GM12878 (cell line): ENCODE measurements at regions not wholly inside any gene's neighbourhood (a gene's known extent, or its start where the extent isn't known, plus 50 kb on each side); places are given as distances from the start of the nearest gene placed in this dataset.

ENCODE experiments used
- ATAC-seq: fragments of 200-7000 bp; cut with Tn5 transposase; 3 replicates; pipeline ENCODE4 v1.9.1; 2020; ENCODE audit warnings: mild to moderate bottlenecking, moderate library complexity
- BruUV-seq: library from RNA; stranded (reverse); fragments of 400-500 nt; replicated peaks from 2 replicates; lab custom pipeline; 2021; lab: Mats Ljungman, UMichigan
- CTCF ChIA-PET: fragments of 300-600 bp; sonication (Branson Sonifier 250); formaldehyde crosslinking; extraction: SDS; loops from one replicate; lab custom pipeline; 2021; ENCODE audit warnings: inconsistent platforms; lab: Yijun Ruan, JAX
- POLR2A ChIA-PET: fragments of 350-600 bp; formaldehyde crosslinking; extraction: SDS; loops from one replicate; lab custom pipeline; 2021; ENCODE audit warnings: inconsistent platforms; lab: Charles Lee
- RAD21 ChIA-PET: fragments of 300-600 bp; sonication (Branson Sonifier 250); formaldehyde crosslinking; loops from one replicate; lab custom pipeline; 2023; ENCODE audit warnings: antibody characterized with exemption; ENCODE audit not compliant: unreplicated experiment; lab: Charles Lee
- SMC1A ChIA-PET: fragments of 300-600 bp; sonication (Branson Sonifier 250); formaldehyde crosslinking; loops from one replicate; lab custom pipeline; 2023; ENCODE audit not compliant: unreplicated experiment, uncharacterized antibody; lab: Charles Lee
- DNase-seq: peaks from one replicate; pipeline ENCODE4 v3.0.0-alpha.2; 2011; ENCODE audit warnings: low read depth, low spot score
- FAIRE-seq: peaks from 3 replicates; lab custom pipeline; 2011; peaks lifted over from hg19 to GRCh38; lab: Jason Lieb, UNC
- H2AFZ ChIP-seq: 2 replicates; pipeline ENCODE4 v1.6.0; 2011; ENCODE audit warnings: low read depth, low read length, control low read depth; ENCODE audit not compliant: control insufficient read depth
- H3K27ac ChIP-seq: 2 replicates; pipeline ENCODE4 v1.5.1; 2011; ENCODE audit warnings: control low read depth; ENCODE audit not compliant: control insufficient read depth, insufficient read depth
- H3K27me3 ChIP-seq, 2 experiments: replicated peaks in 1 of 2; 2 replicates each; pipeline versions ENCODE4 v1.6.0 to v1.6.1; 2011; ENCODE audit warnings: low read length in 1 of 2; ENCODE audit not compliant: control insufficient read depth in 2 of 2, insufficient read depth in 2 of 2
- H3K36me3 ChIP-seq, 2 experiments: 2 replicates each; pipeline ENCODE4 v1.5.1; 2011; ENCODE audit warnings: low read length in 1 of 2; ENCODE audit not compliant: control insufficient read depth in 2 of 2, insufficient read depth in 2 of 2
- H3K4me1 ChIP-seq: 2 replicates; pipeline ENCODE4 v1.6.1; 2011; ENCODE audit warnings: mild to moderate bottlenecking, low read length, moderate library complexity, mixed read lengths; ENCODE audit not compliant: control insufficient read depth, insufficient read depth
- H3K4me2 ChIP-seq: 2 replicates; pipeline ENCODE4 v1.6.0; 2011; ENCODE audit warnings: control low read depth; ENCODE audit not compliant: control insufficient read depth, insufficient read depth
- H3K4me3 ChIP-seq: fragments of 200-600 bp; sonication (generic); 2 replicates; pipeline ENCODE4 v1.5.1; 2016
- H3K79me2 ChIP-seq: 2 replicates; pipeline ENCODE4 v1.6.0; 2011; ENCODE audit warnings: low read length; ENCODE audit not compliant: control insufficient read depth, insufficient read depth
- H3K9ac ChIP-seq: 2 replicates; pipeline ENCODE4 v1.8.0; 2011; ENCODE audit warnings: low read length, control low read depth, mixed read lengths; ENCODE audit not compliant: control insufficient read depth, insufficient read depth
- H3K9me3 ChIP-seq: replicated peaks from 3 replicates; pipeline ENCODE4 v1.5.1; 2011; ENCODE audit warnings: mild to moderate bottlenecking, low read length; ENCODE audit not compliant: control insufficient read depth, insufficient read depth
- H4K20me1 ChIP-seq: 2 replicates; pipeline ENCODE4 v1.6.0; 2011; ENCODE audit not compliant: control insufficient read depth, insufficient read depth
- CBX5 ChIP-seq: sonication (generic); IDR thresholded peaks from 2 replicates; pipeline ENCODE4 v1.6.1; 2016; ENCODE audit warnings: low read depth, moderate library complexity, mild to moderate bottlenecking, inconsistent platforms
- CHD1 ChIP-seq: IDR thresholded peaks from 2 replicates; pipeline ENCODE4 v1.6.1; 2012; ENCODE audit warnings: low read depth, low read length, improper control_type of control experiment
- ESRRA ChIP-seq: IDR thresholded peaks from 2 replicates; pipeline ENCODE4 v1.6.1; 2012; ENCODE audit warnings: mild to moderate bottlenecking, low read length, improper control_type of control experiment
- IKZF1 ChIP-seq: fragments of 450-650 bp; conservative IDR thresholded peaks from 2 replicates; pipeline ENCODE4 v1.6.1; 2017; ENCODE audit warnings: antibody characterized with exemption, mild to moderate bottlenecking
- NFYB ChIP-seq: IDR thresholded peaks from 2 replicates; pipeline ENCODE4 v1.6.1; 2011; ENCODE audit warnings: low read depth, mild to moderate bottlenecking, low read length, improper control_type of control experiment, moderate library complexity; ENCODE audit not compliant: insufficient read depth
- NR2C1 ChIP-seq: fragments of 450-650 bp; IDR thresholded peaks from 2 replicates; pipeline ENCODE4 v1.6.1; 2017; ENCODE audit warnings: antibody characterized with exemption, mild to moderate bottlenecking, moderate library complexity
- NR2F1 ChIP-seq: fragments of 450-650 bp; conservative IDR thresholded peaks from 2 replicates; pipeline ENCODE4 v1.6.1; 2017; ENCODE audit warnings: mild to moderate bottlenecking
- RBBP5 ChIP-seq: fragments of 200-600 bp; sonication (generic); conservative IDR thresholded peaks from 2 replicates; pipeline ENCODE4 v1.6.1; 2016
- SRF ChIP-seq, 2 experiments: IDR thresholded peaks; 2 replicates each; pipeline ENCODE4 v1.6.1; 2011; ENCODE audit warnings: low read depth in 2 of 2, low read length in 2 of 2, mild to moderate bottlenecking in 1 of 2, moderate library complexity in 1 of 2
- TAF1 ChIP-seq: IDR thresholded peaks from 2 replicates; pipeline ENCODE4 v1.6.1; 2011; ENCODE audit warnings: mild to moderate bottlenecking, low read depth, low read length, borderline replicate concordance
- YBX1 ChIP-seq: fragments of 450-650 bp; IDR thresholded peaks from 2 replicates; pipeline ENCODE4 v1.6.1; 2016; ENCODE audit warnings: antibody characterized with exemption
- ZBED1 ChIP-seq: IDR thresholded peaks from 2 replicates; pipeline ENCODE4 v1.6.1; 2016; ENCODE audit warnings: borderline replicate concordance
- ZZZ3 ChIP-seq: IDR thresholded peaks from 2 replicates; pipeline ENCODE4 v1.6.1; 2011; ENCODE audit warnings: low read depth; ENCODE audit not compliant: control insufficient read depth, insufficient read length
- WGBS: methylation state at CpG from one replicate; pipeline ENCODE4 v1.1.6; 2016; ENCODE audit warnings: low lambda C conversion rate; ENCODE audit not compliant: insufficient replicate concordance, insufficient coverage; ENCODE audit errors: missing lambda C conversion rate; 5-methylcytosine and 5-hydroxymethylcytosine counted together
- in situ Hi-C: fragments of 300-500 bp; cut with MboI; formaldehyde crosslinking; loops from 9 replicates; pipeline ENCODE4 v1.14.3; 2018; ENCODE audit warnings: mixed read lengths
- intact Hi-C: fragments of 100-400 bp; cut with micrococcal nuclease; formaldehyde crosslinking; loops from one replicate; pipeline ENCODE4 v1.14.2; 2022; ENCODE audit not compliant: unreplicated experiment
- TF ChIP-seq, protein P1 (sequence below): fragments of 450-650 bp; IDR thresholded peaks from 2 replicates; pipeline ENCODE4 v1.6.1; 2016; ENCODE audit warnings: mild to moderate bottlenecking, moderate library complexity, borderline replicate concordance
- TF ChIP-seq, protein P2 (sequence below): fragments of 450-650 bp; formaldehyde crosslinking; IDR thresholded peaks from 2 replicates; pipeline ENCODE4 v1.4.0; 2022; ENCODE audit warnings: mild to moderate bottlenecking, moderate library complexity

DNA sequence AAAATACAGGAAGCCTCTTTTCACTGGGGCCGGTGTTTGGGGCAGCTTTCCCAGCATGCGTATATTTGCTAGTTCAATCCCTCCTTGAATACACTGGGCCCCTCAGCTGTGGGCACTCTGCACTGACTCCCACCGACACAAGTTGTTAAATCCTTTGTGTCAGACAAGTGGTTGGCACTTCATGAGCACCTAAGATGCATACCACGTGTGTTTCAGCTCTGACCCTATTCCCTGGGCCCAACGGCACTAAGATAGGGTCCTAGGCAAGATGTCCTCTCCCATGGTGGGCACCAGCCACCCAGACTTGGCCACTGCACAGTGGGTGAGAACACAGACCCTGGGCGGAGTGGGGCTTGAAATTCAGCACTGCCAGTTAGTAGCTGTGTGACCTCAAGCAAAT lies 173.8 kb downstream of the BCL11B start:
- Histone ChIP-seq H3K36me3 (no peaks in the 10 kb centered on the region), H3K4me3 (no peak overlapping the region), H3K79me2 (no peaks in the 10 kb centered on the region), H3K27ac (no peak overlapping the region), H3K4me2 (no peak overlapping the region), H3K27me3 (no peaks in the 10 kb centered on the region), H2AFZ (no peak overlapping the region), H3K4me1 (no peaks in the 10 kb centered on the region), H3K9ac (no peak overlapping the region), H4K20me1 (no peaks in the 10 kb centered on the region), H3K9me3 (no peaks in the 10 kb centered on the region; the same call in 2 of the 3 replicates)
- 43% methylated on average over 6 of the region's 6 CpGs for WGBS
- RAD21 ChIA-PET: no interaction called here
- FAIRE-seq (no peak), ATAC-seq (no peak), DNase-seq (no peak)
- SMC1A ChIA-PET: no interaction called here
- TF ChIP-seq NFYB (no peak), RBBP5 (no peak), ESRRA (no peak), CBX5 (no peak), NR2F1 (no peak), ZBED1 (no peak), SRF (IDR thresholded peaks at IDR 0.05; ENCODE audit: low read depth in 2 of 2, low read length in 2 of 2) (no peak), IKZF1 (no peak), ZZZ3 (no peak), YBX1 (no peak), TAF1 (no peak), CHD1 (no peak), NR2C1 (no peak)
- TF ChIP-seq, protein P1, sequence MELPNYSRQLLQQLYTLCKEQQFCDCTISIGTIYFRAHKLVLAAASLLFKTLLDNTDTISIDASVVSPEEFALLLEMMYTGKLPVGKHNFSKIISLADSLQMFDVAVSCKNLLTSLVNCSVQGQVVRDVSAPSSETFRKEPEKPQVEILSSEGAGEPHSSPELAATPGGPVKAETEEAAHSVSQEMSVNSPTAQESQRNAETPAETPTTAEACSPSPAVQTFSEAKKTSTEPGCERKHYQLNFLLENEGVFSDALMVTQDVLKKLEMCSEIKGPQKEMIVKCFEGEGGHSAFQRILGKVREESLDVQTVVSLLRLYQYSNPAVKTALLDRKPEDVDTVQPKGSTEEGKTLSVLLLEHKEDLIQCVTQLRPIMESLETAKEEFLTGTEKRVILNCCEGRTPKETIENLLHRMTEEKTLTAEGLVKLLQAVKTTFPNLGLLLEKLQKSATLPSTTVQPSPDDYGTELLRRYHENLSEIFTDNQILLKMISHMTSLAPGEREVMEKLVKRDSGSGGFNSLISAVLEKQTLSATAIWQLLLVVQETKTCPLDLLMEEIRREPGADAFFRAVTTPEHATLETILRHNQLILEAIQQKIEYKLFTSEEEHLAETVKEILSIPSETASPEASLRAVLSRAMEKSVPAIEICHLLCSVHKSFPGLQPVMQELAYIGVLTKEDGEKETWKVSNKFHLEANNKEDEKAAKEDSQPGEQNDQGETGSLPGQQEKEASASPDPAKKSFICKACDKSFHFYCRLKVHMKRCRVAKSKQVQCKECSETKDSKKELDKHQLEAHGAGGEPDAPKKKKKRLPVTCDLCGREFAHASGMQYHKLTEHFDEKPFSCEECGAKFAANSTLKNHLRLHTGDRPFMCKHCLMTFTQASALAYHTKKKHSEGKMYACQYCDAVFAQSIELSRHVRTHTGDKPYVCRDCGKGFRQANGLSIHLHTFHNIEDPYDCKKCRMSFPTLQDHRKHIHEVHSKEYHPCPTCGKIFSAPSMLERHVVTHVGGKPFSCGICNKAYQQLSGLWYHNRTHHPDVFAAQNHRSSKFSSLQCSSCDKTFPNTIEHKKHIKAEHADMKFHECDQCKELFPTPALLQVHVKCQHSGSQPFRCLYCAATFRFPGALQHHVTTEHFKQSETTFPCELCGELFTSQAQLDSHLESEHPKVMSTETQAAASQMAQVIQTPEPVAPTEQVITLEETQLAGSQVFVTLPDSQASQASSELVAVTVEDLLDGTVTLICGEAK: no peak
- TF ChIP-seq, protein P2, sequence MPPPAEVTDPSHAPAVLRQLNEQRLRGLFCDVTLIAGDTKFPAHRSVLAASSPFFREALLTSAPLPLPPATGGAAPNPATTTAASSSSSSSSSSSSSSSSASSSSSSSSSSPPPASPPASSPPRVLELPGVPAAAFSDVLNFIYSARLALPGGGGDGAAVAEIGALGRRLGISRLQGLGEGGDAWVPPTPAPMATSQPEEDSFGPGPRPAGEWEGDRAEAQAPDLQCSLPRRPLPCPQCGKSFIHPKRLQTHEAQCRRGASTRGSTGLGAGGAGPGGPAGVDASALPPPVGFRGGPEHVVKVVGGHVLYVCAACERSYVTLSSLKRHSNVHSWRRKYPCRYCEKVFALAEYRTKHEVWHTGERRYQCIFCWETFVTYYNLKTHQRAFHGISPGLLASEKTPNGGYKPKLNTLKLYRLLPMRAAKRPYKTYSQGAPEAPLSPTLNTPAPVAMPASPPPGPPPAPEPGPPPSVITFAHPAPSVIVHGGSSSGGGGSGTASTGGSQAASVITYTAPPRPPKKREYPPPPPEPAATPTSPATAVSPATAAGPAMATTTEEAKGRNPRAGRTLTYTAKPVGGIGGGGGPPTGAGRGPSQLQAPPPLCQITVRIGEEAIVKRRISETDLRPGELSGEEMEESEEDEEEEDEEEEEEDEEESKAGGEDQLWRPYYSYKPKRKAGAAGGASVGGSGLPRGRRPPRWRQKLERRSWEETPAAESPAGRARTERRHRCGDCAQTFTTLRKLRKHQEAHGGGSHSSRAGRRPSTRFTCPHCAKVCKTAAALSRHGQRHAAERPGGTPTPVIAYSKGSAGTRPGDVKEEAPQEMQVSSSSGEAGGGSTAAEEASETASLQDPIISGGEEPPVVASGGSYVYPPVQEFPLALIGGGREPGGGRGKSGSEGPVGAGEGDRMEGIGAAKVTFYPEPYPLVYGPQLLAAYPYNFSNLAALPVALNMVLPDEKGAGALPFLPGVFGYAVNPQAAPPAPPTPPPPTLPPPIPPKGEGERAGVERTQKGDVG (CRISPR knock-in tag): no peak
- POLR2A ChIA-PET: no interaction called here
- intact Hi-C loops: no loop called here
- in situ Hi-C loops: no loop called here
- CTCF ChIA-PET: no interaction called here
- no TSS peak for BruUV-seq
